Mammary epithelial cell (primary cell): ENCODE measurements at regions not wholly inside any gene's neighbourhood (a gene's known extent, or its start where the extent isn't known, plus 50 kb on each side); places are given as distances from the start of the nearest gene placed in this dataset.

Experiments
- EZH2 ChIP-seq: IDR thresholded peaks from 2 replicates; pipeline ENCODE4 v1.6.1; 2012; ENCODE audit warnings: low read length, inconsistent platforms, borderline replicate concordance
- TF ChIP-seq, protein P1 (sequence below), 2 donors: IDR thresholded peaks in 1 of 2; conservative IDR thresholded peaks in 1 of 2; 2 replicates each; pipeline ENCODE4 v1.5.1; 2011 to 2012; ENCODE audit warnings: inconsistent platforms in 2 of 2, low read length in 2 of 2, mild to moderate bottlenecking in 2 of 2, control low read depth in 1 of 2, low read depth in 1 of 2; ENCODE audit not compliant: insufficient read depth in 1 of 2; ENCODE audit errors: extremely low read depth in 1 of 2

DNA sequence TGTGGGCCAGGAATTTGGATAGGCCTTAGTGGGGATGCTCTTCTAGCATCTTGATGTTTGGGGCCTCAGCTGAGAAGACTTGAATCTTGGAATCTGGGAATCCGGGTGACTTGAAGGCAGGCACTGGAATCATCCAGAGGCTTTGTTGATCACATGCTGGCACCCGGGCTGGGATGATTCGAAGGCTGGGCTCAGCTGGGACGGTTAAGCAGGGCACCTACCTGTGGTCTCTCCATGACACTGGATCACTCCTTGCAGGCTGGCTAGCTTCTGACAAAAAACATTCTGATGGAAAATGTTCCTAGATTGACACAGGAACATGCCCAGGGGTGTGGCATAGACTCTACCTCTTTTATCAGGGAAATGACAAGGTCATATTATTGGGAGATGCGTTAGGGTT, 149.1 kb downstream of the TENT4A start:
- TF ChIP-seq, protein P1, sequence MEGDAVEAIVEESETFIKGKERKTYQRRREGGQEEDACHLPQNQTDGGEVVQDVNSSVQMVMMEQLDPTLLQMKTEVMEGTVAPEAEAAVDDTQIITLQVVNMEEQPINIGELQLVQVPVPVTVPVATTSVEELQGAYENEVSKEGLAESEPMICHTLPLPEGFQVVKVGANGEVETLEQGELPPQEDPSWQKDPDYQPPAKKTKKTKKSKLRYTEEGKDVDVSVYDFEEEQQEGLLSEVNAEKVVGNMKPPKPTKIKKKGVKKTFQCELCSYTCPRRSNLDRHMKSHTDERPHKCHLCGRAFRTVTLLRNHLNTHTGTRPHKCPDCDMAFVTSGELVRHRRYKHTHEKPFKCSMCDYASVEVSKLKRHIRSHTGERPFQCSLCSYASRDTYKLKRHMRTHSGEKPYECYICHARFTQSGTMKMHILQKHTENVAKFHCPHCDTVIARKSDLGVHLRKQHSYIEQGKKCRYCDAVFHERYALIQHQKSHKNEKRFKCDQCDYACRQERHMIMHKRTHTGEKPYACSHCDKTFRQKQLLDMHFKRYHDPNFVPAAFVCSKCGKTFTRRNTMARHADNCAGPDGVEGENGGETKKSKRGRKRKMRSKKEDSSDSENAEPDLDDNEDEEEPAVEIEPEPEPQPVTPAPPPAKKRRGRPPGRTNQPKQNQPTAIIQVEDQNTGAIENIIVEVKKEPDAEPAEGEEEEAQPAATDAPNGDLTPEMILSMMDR (conservative IDR thresholded peaks at IDR 0.05 in 1 of 2, IDR thresholded peaks at IDR 0.05 in 1 of 2; ENCODE audit: extremely low read depth in 1 of 2, insufficient read depth in 1 of 2, low read depth in 1 of 2, low read length in 2 of 2) = no peak
- no peak for TF ChIP-seq EZH2
